Right lobe of liver (tissue), 4 donors: ENCODE measurements at regions not wholly inside any gene's neighbourhood (a gene's known extent, or its start where the extent isn't known, plus 50 kb on each side); places are given as distances from the start of the nearest gene placed in this dataset.

ENCODE experiments used
- CTCF ChIP-seq, 4 donors: fragments of 200-600 bp in 3 of 4; fragments of 450-650 bp in 1 of 4; IDR thresholded peaks; one replicate each; pipeline versions ENCODE4 v1.5.1 to v1.8.0; 2016 to 2022; ENCODE audit warnings: antibody characterized with exemption in 4 of 4, mild to moderate bottlenecking in 2 of 4
- POLR2A ChIP-seq: fragments of 450-650 bp; IDR thresholded peaks from one replicate; pipeline ENCODE4 v1.6.1; 2017; ENCODE audit warnings: antibody characterized with exemption, mild to moderate bottlenecking
- donor health status: DM: no; HTN: no; CAD: no.
- donor health status: DM: no; HTN: no; CAD: no.
- donor health status: DM: no; HTN: yes; CAD: no.

GRCh38 chr16:85227084-85227945 is 115.0 kb upstream of the CIBAR2 start:
- no peak for TF ChIP-seq CTCF (IDR thresholded peaks at IDR 0.05)
- TF ChIP-seq POLR2A, result no peak
